OCI-LY3 (cell line): ENCODE measurements at regions not wholly inside any gene's neighbourhood (a gene's known extent, or its start where the extent isn't known, plus 50 kb on each side); places are given as distances from the start of the nearest gene placed in this dataset.

Experiments used
- H2AFZ ChIP-seq: fragments of 200-600, 300-600 bp; shearing (Covaris generic); 2 replicates; pipeline ENCODE4 v1.6.0; 2014; ENCODE audit warnings: antibody characterized with exemption, low read depth, low read length
- H3K27ac ChIP-seq: fragments of 200-600, 300-600 bp; sonication (generic); 2 replicates; pipeline ENCODE4 v1.5.1; 2014; ENCODE audit warnings: mild to moderate bottlenecking, low read length, moderate library complexity, mixed read lengths
- H3K27me3 ChIP-seq: fragments of 200-600, 300-600 bp; sonication (generic); 2 replicates; pipeline ENCODE4 v1.6.1; 2014; ENCODE audit warnings: low read depth, low read length, mixed read lengths
- H3K36me3 ChIP-seq: fragments of 200-600, 300-600 bp; sonication (generic); replicated peaks from 2 replicates; pipeline ENCODE3; 2014; ENCODE audit warnings: low read depth, low read length, mixed read lengths
- H3K4me1 ChIP-seq: fragments of 300-600, 200-600 bp; sonication (generic); 2 replicates; pipeline ENCODE4 v1.6.1; 2014; ENCODE audit warnings: low read length, mixed read lengths
- H3K4me2 ChIP-seq: fragments of 200-600, 300-600 bp; sonication (generic); 2 replicates; pipeline ENCODE4 v1.6.1; 2014; ENCODE audit warnings: low read length, mixed read lengths
- H3K4me3 ChIP-seq: fragments of 300-600, 200-600 bp; sonication (generic); 2 replicates; pipeline ENCODE4 v1.5.1; 2014; ENCODE audit warnings: antibody characterized with exemption, mild to moderate bottlenecking, low read length, moderate library complexity
- H3K79me2 ChIP-seq: fragments of 300-600, 200-600 bp; shearing (Covaris generic); 2 replicates; pipeline ENCODE4 v1.6.1; 2014; ENCODE audit warnings: mild to moderate bottlenecking, low read length, mixed read lengths
- H3K9ac ChIP-seq: fragments of 300-600, 200-600 bp; shearing (Covaris generic); 2 replicates; pipeline ENCODE4 v1.6.0; 2014; ENCODE audit warnings: mild to moderate bottlenecking, low read length, moderate library complexity
- H3K9me3 ChIP-seq: fragments of 200-600, 300-600 bp; shearing (Covaris generic); 2 replicates; pipeline ENCODE4 v1.6.1; 2014; ENCODE audit warnings: low read length, mixed read lengths; ENCODE audit not compliant: insufficient read depth
- H4K20me1 ChIP-seq: fragments of 200-600, 300-600 bp; sonication (generic); 2 replicates; pipeline ENCODE4 v1.6.1; 2016; ENCODE audit warnings: low read length, mixed read lengths; ENCODE audit not compliant: insufficient read depth
- CTCF ChIP-seq: fragments of 200-600, 300-600 bp; sonication (generic); IDR thresholded peaks from 2 replicates; pipeline ENCODE4 v1.5.1; 2014; ENCODE audit warnings: antibody characterized with exemption, low read length, low read depth
- EZH2phosphoT487 ChIP-seq: fragments of 200-600 bp; shearing (Covaris generic); IDR thresholded peaks from 2 replicates; pipeline ENCODE4 v1.6.1; 2018; ENCODE audit warnings: antibody characterized with exemption, mixed run types, low read depth

- Histone ChIP-seq H3K9ac (no peak overlapping the region), H3K4me1 (no peaks in the 10 kb centered on the region), H4K20me1 (no peaks in the 10 kb centered on the region), H2AFZ (no peak overlapping the region), H3K79me2 (no peaks in the 10 kb centered on the region), H3K36me3 (no peaks in the 10 kb centered on the region), H3K27me3 (peaks cover 26% of the 10 kb centered on the region; the same call in 1 of the 2 replicates), H3K4me3 (no peak overlapping the region), H3K27ac (no peak overlapping the region), H3K4me2 (no peak overlapping the region), H3K9me3 (no peaks in the 10 kb centered on the region)
- TF ChIP-seq CTCF (no peak), EZH2phosphoT487 (no peak)
Measured at GRCh38 chr2:120526997-120527945, 181.3 kb downstream of the INHBB start.

- Histone ChIP-seq H3K36me3 (no peaks in the 10 kb centered on the region), H3K27me3 (peaks cover 26% of the 10 kb centered on the region; the same call in 1 of the 2 replicates), H3K4me1 (no peaks in the 10 kb centered on the region), H4K20me1 (no peaks in the 10 kb centered on the region), H3K9me3 (no peaks in the 10 kb centered on the region), H3K4me3 (no peak overlapping the region), H3K4me2 (no peak overlapping the region), H3K79me2 (no peaks in the 10 kb centered on the region), H3K27ac (no peak overlapping the region), H2AFZ (no peak overlapping the region), H3K9ac (no peak overlapping the region)
- TF ChIP-seq EZH2phosphoT487 (no peak), CTCF (no peak)
Measured at GRCh38 chr2:120528051-120528692, 182.2 kb downstream of the INHBB start.

GRCh38 chr2:120528693-120529076 lies 182.7 kb downstream of the INHBB start:
- no peak overlapping the region for H3K4me3 ChIP-seq
- H3K9ac ChIP-seq: no peak overlapping the region
- H3K79me2 ChIP-seq: no peaks in the 10 kb centered on the region
- TF ChIP-seq CTCF (no peak), EZH2phosphoT487 (no peak)
- H3K27me3 ChIP-seq: peaks cover 25% of the 10 kb centered on the region; the same call in 1 of the 2 replicates
- H3K4me1 ChIP-seq: no peaks in the 10 kb centered on the region
- no peak overlapping the region for H2AFZ ChIP-seq
- no peaks in the 10 kb centered on the region for H3K9me3 ChIP-seq
- no peak overlapping the region for H3K4me2 ChIP-seq
- no peaks in the 10 kb centered on the region for H4K20me1 ChIP-seq
- no peak overlapping the region for H3K27ac ChIP-seq
- H3K36me3 ChIP-seq: no peaks in the 10 kb centered on the region

GRCh38 chr2:120530781-120531180 lies 184.8 kb downstream of the INHBB start:
- peaks cover 15% of the 10 kb centered on the region; the same call in 1 of the 2 replicates for H3K27me3 ChIP-seq
- no peaks in the 10 kb centered on the region for H3K9me3 ChIP-seq
- H4K20me1 ChIP-seq: no peaks in the 10 kb centered on the region
- H3K4me3 ChIP-seq: no peak overlapping the region
- H3K4me2 ChIP-seq: no peak overlapping the region
- H3K27ac ChIP-seq: no peak overlapping the region
- no peaks in the 10 kb centered on the region for H3K4me1 ChIP-seq
- no peaks in the 10 kb centered on the region for H3K79me2 ChIP-seq
- H3K9ac ChIP-seq: no peak overlapping the region
- H3K36me3 ChIP-seq: no peaks in the 10 kb centered on the region
- no peak overlapping the region for H2AFZ ChIP-seq
- TF ChIP-seq EZH2phosphoT487 (no peak), CTCF (no peak)
